NCI-H2107 treated with DMSO at 0.1 percent for 48 hours (cell line): ENCODE measurements at regions not wholly inside any gene's neighbourhood (a gene's known extent, or its start where the extent isn't known, plus 50 kb on each side); places are given as distances from the start of the nearest gene placed in this dataset.

ENCODE experiments used
- DNase-seq: peaks from one replicate; lab custom pipeline; 2025; ENCODE audit not compliant: unreplicated experiment; lab: John Stamatoyannopoulos, UW

DNA sequence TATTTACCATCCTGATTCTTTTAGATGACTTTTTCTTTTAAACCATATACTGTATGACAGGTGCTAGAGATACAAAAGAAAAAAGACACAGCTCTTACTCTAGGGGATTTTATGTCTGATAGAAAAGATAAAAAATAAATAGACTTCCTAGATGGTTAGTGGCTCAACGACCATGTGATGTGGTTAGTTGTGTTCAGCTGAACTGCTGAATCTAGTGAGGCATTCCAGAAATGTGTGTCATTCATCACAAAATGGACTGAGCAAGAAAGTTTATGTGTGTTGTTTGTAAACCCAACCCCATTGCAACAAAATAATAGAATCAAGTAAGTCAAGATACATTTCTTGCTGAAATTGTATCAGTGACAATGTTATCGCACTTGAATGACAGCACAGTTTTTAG is 205.8 kb upstream of the LYPLAL1 start:
- DNase-seq = no peak

DNA sequence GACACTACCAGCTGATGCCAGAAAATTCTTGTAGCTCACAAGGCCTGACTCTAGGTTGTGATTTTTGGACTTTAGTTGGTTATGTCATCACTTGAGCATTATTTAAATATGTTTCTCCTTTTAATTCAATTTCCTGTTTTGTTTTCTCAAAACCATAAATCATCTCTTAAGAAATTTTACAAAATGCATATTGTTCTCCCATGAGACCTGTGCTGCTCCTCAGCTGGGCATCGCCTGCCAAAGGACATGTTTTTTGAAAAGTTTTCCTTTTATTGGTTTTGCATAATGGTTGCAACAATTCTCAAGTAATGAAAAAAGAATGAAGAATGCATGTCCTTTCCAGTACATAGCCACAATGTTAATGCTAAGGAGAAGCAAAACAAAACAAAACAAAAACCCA is 204.7 kb upstream of the LYPLAL1 start:
- no peak for DNase-seq

DNA sequence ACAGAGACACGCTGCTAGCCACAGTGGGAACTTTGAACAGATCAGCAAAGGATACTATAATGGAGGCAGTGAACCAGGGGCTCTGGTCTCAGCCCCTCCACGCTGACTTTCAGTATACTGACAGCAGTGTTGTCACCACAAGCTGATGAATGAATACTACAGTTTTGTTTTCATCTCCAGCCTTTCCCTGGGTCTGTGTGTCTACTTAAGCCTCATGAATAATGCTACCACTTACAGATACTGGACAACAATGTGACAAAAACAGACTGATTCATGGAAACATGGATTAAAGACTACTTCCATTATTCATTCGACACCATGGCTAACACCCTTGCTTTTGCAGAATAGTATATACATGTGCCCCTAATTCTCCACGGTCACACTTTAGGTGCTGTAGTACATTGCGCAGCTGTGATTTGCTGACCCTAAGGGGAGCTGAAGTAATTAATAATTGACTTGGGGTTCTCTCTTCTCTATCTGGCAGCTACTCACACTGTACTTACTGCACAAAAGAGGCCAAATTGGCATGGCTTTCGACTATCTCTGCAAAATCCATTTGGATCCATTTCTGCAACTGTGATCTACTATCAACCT is 203.2 kb upstream of the LYPLAL1 start:
- no peak for DNase-seq

DNA sequence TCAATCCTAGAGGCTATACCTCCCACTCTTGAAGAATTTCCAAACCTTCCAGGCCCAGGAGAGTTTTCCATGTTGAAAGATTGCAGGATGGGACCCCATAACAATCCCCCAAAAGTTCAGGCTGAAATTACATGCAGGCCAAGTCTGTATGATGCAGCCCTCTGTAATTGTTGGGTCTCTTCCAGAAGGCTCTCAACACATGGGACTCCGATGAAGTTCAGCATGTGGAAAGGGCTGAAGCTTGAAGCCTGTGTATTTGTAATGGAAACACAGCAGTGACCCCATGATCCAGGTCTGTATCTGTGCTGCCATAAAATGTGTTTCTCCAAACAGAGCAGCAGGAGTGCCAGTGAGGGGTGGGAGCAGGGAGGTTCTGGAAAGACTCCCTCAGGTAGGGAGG is 202.5 kb upstream of the LYPLAL1 start:
- DNase-seq = no peak

DNA sequence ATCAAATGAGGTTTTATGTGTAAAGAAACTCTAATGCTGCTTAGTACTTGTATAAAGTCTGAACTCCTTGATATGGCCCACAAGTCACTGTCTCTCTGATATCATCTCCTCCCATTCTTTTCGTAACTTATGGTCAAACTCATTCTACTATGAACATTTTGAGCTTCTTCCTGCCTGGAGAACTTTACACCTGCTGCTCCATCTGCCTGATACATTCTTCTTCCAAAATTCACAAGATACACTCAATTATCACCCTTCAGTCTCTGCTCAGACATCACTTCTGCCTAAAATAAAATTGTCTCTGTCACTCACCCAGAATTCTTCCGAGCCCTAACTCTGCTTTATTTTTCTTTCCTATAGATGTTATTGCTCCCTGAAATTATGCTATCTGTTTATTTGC is 192.8 kb upstream of the LYPLAL1 start:
- no peak for DNase-seq

DNA sequence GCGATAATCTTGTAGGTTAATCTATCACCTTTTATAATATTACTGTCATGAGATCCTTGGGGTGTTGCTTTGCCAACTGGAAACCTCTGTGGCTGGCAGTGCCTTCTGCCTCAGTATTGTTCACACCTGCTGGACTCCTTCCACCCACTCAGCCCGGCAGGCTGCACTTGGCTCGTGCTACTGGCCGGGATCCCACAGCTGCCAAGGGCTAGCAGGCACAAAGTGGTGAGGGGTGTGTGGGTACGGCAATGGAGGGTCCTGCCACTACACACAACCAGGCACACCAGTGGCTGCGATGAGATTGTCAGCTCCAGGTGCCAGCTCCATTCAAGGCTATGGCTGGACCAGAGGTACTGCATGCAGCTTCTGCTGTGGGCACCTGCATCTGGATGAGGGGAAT is 191.2 kb upstream of the LYPLAL1 start:
- DNase-seq = no peak

- no peak for DNase-seq
Measured at GRCh38 chr1:218983433-218983832, 190.2 kb upstream of the LYPLAL1 start.

DNA sequence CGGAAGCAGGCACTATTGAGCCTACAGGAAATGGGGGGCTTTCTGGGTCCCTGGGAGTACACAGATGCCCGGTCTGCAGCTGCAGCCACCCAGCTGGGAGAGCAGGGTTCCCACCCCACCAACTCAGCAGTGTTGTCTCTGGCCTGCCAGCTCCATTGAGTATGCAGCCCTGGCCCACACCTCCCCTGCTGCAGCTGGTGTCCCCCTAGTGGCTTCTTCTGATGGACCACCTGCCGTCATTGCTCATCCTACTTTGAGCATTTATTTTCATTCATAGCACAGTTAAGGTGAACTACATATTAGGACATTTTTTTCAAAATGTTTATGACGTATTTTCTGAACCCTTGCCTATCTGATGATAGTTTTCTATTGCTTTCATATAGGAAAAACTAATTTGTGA is 189.8 kb upstream of the LYPLAL1 start:
- no peak for DNase-seq

- DNase-seq = peak; percentile 5
Measured at GRCh38 chr1:218985424-218985984, 188.2 kb upstream of the LYPLAL1 start.

DNA sequence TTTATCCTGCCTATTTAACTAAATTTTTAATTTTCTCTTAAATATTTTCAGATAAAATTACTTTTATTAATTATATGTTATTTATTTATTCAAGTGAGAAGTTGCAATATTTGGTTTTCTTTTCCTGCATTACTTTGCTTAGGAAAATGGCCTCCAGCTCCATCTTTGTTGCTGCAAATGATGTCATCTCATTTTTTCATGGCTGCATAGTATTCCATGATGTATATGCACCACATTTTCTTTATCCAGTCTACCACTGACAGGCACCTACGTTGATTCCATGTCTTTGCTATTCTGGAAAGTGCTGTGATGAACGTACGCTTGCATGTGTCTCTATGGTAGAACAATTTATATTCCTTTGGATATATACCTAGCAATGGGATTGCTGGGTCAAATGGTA is 186.9 kb upstream of the LYPLAL1 start:
- DNase-seq = no peak

DNA sequence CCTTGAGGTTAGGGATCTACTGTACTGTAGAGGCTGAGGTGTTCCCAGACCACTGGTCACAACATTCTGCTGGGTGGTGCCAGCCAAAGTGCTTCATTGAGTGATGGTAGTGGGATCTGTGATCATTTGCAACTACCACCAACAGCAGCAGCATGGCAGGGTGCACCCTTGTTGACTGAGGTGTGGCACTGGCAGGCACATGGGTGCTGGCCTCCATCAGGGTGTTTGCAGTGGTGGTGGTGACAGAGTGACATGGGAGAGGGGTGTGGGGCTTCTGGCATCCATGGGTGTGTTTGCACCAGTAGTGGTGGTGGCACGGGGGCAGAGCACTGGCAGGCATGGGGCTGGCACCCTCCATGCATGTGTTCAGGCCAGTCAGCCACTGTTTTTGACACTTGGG is 183.7 kb upstream of the LYPLAL1 start:
- DNase-seq = no peak

GRCh38 chr1:218991089-218991488 is 182.6 kb upstream of the LYPLAL1 start:
- no peak for DNase-seq

DNA sequence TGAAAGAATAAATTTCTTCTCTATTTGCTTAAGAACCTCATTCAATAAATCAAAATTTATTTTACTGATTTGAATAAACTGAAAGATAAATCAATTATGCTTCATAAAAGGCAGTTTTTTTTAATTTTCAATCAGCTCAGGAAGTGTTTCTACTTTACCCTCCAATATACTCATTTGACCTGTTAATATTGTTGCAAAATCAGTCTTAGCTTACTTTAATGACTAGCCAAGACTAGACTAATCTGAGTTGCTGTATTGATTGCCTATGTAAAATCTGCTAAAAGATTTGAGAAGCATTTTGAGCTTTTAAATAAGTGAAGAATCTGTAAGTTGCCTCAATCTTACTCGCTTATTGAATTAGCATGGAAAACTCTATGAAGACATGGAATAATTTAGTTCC is 179.1 kb upstream of the LYPLAL1 start:
- no peak for DNase-seq

- no peak for DNase-seq
Measured at GRCh38 chr1:218995091-218995665, 178.5 kb upstream of the LYPLAL1 start.

- DNase-seq = no peak
Measured at GRCh38 chr1:218996362-218996761, 177.3 kb upstream of the LYPLAL1 start.

DNA sequence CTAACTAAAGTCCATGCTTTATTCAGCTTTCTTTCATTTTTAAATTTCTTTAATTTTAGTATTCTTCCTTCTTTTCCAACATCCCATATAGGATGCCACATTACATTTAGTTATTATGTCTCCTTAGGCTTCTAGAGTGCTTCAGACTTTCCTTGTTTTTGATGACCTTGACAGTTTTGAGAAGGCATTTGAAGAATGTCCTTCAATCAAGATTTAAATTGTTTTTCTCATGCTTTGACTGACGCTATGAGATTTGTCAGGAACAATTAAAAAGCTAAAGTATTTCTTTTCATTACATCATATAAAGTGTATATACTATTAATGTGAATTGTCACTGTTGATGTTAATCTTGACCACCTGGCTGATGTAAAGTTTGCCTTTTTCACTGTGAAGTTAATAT is 173.7 kb upstream of the LYPLAL1 start:
- no peak for DNase-seq

GRCh38 chr1:219000631-219001030 is 173.0 kb upstream of the LYPLAL1 start:
- no peak for DNase-seq

DNA sequence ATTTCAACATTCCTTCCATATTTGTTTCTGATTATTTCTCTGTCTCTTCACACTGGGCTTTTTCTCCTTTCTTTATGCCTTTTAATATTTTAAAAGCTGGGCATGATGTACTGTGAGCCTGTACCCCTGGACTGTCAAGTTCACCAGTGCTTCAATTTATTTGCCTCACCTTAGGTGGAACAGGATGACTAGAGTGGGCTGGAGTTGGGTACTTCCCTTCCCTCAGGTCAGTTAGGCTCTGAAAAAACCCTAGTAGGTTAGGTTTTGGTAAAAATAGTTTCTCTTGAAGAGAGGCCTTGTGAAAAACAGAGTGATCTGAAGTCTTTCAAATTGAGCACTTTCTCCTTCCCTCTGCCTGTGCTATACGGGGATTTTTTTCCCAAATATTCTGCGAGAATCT is 163.0 kb upstream of the LYPLAL1 start:
- DNase-seq = no peak

GRCh38 chr1:219020386-219020785 is 153.3 kb upstream of the LYPLAL1 start:
- DNase-seq = no peak

GRCh38 chr1:219020846-219021245 is 152.8 kb upstream of the LYPLAL1 start:
- no peak for DNase-seq

DNA sequence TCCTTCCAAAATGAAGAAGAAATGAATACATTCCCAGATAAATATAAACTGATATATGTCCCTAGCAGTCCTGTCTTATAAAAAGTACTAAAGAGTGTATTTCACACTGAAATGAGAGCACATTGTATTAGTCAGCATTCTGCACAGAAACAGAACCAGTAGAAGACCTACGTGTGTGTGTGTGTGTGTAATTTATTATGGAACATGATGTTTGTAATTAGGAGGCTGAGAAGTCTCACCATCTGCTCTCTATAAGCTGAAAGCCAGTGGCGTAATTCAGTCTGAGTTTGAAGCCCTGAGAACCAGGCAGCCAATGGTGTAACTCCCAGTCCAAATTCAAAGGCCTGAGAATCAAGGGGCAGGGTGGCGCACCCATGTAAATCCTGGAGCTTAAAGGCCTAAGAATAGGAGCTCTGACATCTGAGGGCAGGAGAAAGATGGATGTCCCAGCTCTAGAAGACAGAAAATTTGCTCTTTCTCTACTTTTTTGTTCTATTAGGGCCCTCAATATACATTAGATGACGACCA is 146.5 kb upstream of the LYPLAL1 start:
- no peak for DNase-seq

DNA sequence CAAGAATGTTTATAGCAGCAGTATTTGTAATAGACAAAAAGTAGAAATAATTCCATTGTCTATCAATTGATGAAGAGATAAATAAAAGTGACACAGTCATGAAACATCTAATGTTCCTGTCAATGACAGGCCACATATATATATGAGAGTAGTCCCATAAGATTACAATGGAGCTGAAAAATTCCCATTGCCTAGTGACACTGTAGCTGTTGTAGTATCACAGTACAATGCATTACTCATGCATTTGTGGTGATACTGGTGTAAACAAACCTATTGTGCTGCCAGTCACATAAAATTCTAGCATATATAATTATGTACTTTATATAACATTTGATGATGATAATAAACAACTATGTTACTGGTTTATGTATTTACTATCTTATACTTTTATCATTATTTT is 141.9 kb upstream of the LYPLAL1 start:
- DNase-seq = no peak

GRCh38 chr1:219038398-219038797 is 135.3 kb upstream of the LYPLAL1 start:
- DNase-seq = no peak
